ENCODE measurements at regions not wholly inside any gene's neighbourhood (a gene's known extent, or its start where the extent isn't known, plus 50 kb on each side); places are given as distances from the start of the nearest gene placed in this dataset.

GRCh38 chr9:80957801-80958200 lies 731.5 kb downstream of the TLE1 start:
- WGBS (ENCODE audit: insufficient coverage, low coverage, missing lambda C conversion rate) = 0% methylated on average over 3 of the region's 3 CpGs
- TF ChIP-seq RBM25 (IDR thresholded peaks at IDR 0.05; ENCODE audit: low read depth, low read length, severe bottlenecking) = no peak
- TF ChIP-seq MCM7 (IDR thresholded peaks at IDR 0.05) = no peak
- no peak for TF ChIP-seq ZNF830 (CRISPR knock-in tag; IDR thresholded peaks at IDR 0.05)
- no peak for TF ChIP-seq SRF (CRISPR knock-in tag; IDR thresholded peaks at IDR 0.05)
- no peak for TF ChIP-seq CBX8 (IDR thresholded peaks at IDR 0.05; ENCODE audit: borderline replicate concordance, extremely low read depth, low read depth, low read length, poor library complexity, severe bottlenecking)
- TF ChIP-seq ZNF583 (CRISPR knock-in tag; IDR thresholded peaks at IDR 0.05) = no peak
- ATAC-seq (no peak), DNase-seq (ENCODE audit: extremely low read depth in 1 of 4, low spot score in 3 of 4) (no peak), FAIRE-seq (no peak)
- H3K4me1 ChIP-seq (replicated peaks in 1 of 2; ENCODE audit: control insufficient read depth in 2 of 2, insufficient read depth in 2 of 2, low read length in 2 of 2) = no peaks in the 10 kb centered on the region
- no peaks in the 10 kb centered on the region for H3K36me3 ChIP-seq (ENCODE audit: control insufficient read depth, insufficient read depth, low read length)
- no peak overlapping the region for H2AFZ ChIP-seq (ENCODE audit: low read depth, low read length)
- no peaks in the 10 kb centered on the region for H3K27me3 ChIP-seq (ENCODE audit: control insufficient read depth in 2 of 2, insufficient read depth in 2 of 2, low read length in 2 of 2)
- intact Hi-C loops (cut with micrococcal nuclease) (no loop called here), in situ Hi-C loops (cut with MboI) (no loop called here)
- CTCF ChIA-PET (ENCODE audit: low intra/inter-chr PET ratio) = no interaction called here
- H3K4me2 ChIP-seq (ENCODE audit: insufficient read depth, low read length) = no peak overlapping the region
- H3K27ac ChIP-seq (ENCODE audit: extremely low read depth, low read depth, low read length) = no peak overlapping the region
- H3K4me3 ChIP-seq = no peak overlapping the region
- H4K20me1 ChIP-seq (replicated peaks; ENCODE audit: control insufficient read depth, insufficient read depth, low read length) = no peaks in the 10 kb centered on the region
- no TSS peak for BruUV-seq (replicated peaks)
- no peaks in the 10 kb centered on the region for H3K9me1 ChIP-seq (ENCODE audit: control insufficient read depth, insufficient read depth, low read length)
- no peaks in the 10 kb centered on the region for H3K79me2 ChIP-seq (ENCODE audit: control insufficient read depth, insufficient read depth, low read length)
- no peak overlapping the region for H3K9ac ChIP-seq (ENCODE audit: insufficient read depth in 1 of 2, low read depth in 2 of 2, low read length in 2 of 2)
- H3K9me3 ChIP-seq (replicated peaks; ENCODE audit: control insufficient read depth, insufficient read depth, low read depth, low read length) = no peaks in the 10 kb centered on the region
- POLR2A ChIA-PET = no interaction called here

GRCh38 chr9:80954521-80954920 lies 734.8 kb downstream of the TLE1 start:
- no peaks in the 10 kb centered on the region for H3K9me3 ChIP-seq (replicated peaks; ENCODE audit: control insufficient read depth, insufficient read depth, low read depth, low read length)
- POLR2A ChIA-PET = no interaction called here
- no peak for FAIRE-seq
- no peak for TF ChIP-seq RUNX1 (IDR thresholded peaks at IDR 0.05; ENCODE audit: low read depth)
- no peak for TF ChIP-seq DMBX1 (CRISPR knock-in tag; IDR thresholded peaks at IDR 0.05; ENCODE audit: borderline replicate concordance)
- no peak for TF ChIP-seq TRIM24 (IDR thresholded peaks at IDR 0.05)
- TF ChIP-seq CEBPZ (IDR thresholded peaks at IDR 0.05; ENCODE audit: borderline replicate concordance, low read depth, low read length) = no peak
- TF ChIP-seq CBFB (CRISPR knock-in tag; IDR thresholded peaks at IDR 0.05) = no peak
- TF ChIP-seq RHOXF2B (CRISPR knock-in tag; conservative IDR thresholded peaks at IDR 0.05) = no peak
- no peak for TF ChIP-seq GATA2 (CRISPR knock-in tag; IDR thresholded peaks at IDR 0.05)
- no peak for TF ChIP-seq MYBL2 (IDR thresholded peaks at IDR 0.05; ENCODE audit: low read depth)
- no peak for TF ChIP-seq MYBL2 (CRISPR knock-in tag; IDR thresholded peaks at IDR 0.05; ENCODE audit: borderline replicate concordance)
- no peak for TF ChIP-seq FOXP1 (CRISPR knock-in tag; IDR thresholded peaks at IDR 0.05)
- TF ChIP-seq ESRRA (IDR thresholded peaks at IDR 0.05; ENCODE audit: borderline replicate concordance, low read depth) = no peak

More at GRCh38 chr9:80954521-80954920, 734.8 kb downstream of the TLE1 start:
- no peak for DNase-seq (ENCODE audit: extremely low read depth in 1 of 4, low spot score in 3 of 4)
- Histone ChIP-seq H3K4me2 (ENCODE audit: insufficient read depth, low read length) (no peak overlapping the region), H3K27ac (ENCODE audit: extremely low read depth, low read depth, low read length) (no peak overlapping the region), H3K4me3 (no peak overlapping the region), H4K20me1 (replicated peaks; ENCODE audit: control insufficient read depth, insufficient read depth, low read length) (no peaks in the 10 kb centered on the region), H3K9me1 (ENCODE audit: control insufficient read depth, insufficient read depth, low read length) (no peaks in the 10 kb centered on the region), H2AFZ (ENCODE audit: low read depth, low read length) (no peak overlapping the region), H3K27me3 (ENCODE audit: control insufficient read depth in 2 of 2, insufficient read depth in 2 of 2, low read length in 2 of 2) (no peaks in the 10 kb centered on the region), H3K79me2 (ENCODE audit: control insufficient read depth, insufficient read depth, low read length) (no peaks in the 10 kb centered on the region), H3K36me3 (ENCODE audit: control insufficient read depth, insufficient read depth, low read length) (no peaks in the 10 kb centered on the region), H3K4me1 (replicated peaks in 1 of 2; ENCODE audit: control insufficient read depth in 2 of 2, insufficient read depth in 2 of 2, low read length in 2 of 2) (no peaks in the 10 kb centered on the region), H3K9ac (ENCODE audit: insufficient read depth in 1 of 2, low read depth in 2 of 2, low read length in 2 of 2) (no peak overlapping the region)
- no TSS peak for BruUV-seq (replicated peaks)
- no CpG with 5 or more reads among the region's 2 CpGs for WGBS (ENCODE audit: insufficient coverage, low coverage, missing lambda C conversion rate)
- CTCF ChIA-PET (ENCODE audit: low intra/inter-chr PET ratio) = no interaction called here
- in situ Hi-C loops (cut with MboI) (no loop called here), intact Hi-C loops (cut with micrococcal nuclease) (no loop called here)
- ATAC-seq = no peak
